Activated CD4-positive, alpha-beta T cell treated with anti-CD3 and anti-CD28 coated beads for 1 hour (primary cell): ENCODE measurements at regions not wholly inside any gene's neighbourhood (a gene's known extent, or its start where the extent isn't known, plus 50 kb on each side); places are given as distances from the start of the nearest gene placed in this dataset.
"Not testable (repeated sequence)": the region's sequence is repeated elsewhere in the genome, so short reads cannot be mapped to it uniquely, and the experiment has no call there.

Source experiments
- DNase-seq: peaks from one replicate; pipeline ENCODE4 v3.0.0-alpha.2; 2020

DNA sequence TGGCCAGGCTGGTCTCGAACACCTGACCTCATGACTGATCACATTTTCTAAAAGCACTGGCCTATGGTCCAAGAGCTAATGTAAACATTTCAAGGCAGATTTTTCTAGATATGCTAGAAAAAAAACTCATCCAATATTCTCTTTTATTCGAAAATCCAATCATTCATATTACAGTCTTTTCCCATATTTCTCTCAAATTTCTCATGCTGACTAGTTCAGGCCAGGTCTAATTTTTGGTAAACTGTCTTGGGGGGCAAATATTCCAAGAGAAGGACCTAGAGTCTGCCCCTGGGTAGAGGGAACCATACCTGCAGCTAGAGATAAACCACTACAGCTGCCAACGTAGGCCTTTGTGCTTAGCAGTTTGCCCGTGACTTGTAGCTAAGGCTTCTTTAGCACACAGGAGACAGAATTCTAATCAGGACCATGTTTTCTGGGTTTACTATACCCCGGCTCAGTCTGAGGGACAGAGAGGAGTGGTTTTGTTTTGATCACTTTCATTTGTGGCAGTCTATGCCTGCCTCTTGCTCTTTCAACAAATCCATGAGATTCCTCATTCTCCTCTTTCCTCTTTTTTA lies 71.8 kb upstream of the CITED2 start:
- no peak for DNase-seq

DNA sequence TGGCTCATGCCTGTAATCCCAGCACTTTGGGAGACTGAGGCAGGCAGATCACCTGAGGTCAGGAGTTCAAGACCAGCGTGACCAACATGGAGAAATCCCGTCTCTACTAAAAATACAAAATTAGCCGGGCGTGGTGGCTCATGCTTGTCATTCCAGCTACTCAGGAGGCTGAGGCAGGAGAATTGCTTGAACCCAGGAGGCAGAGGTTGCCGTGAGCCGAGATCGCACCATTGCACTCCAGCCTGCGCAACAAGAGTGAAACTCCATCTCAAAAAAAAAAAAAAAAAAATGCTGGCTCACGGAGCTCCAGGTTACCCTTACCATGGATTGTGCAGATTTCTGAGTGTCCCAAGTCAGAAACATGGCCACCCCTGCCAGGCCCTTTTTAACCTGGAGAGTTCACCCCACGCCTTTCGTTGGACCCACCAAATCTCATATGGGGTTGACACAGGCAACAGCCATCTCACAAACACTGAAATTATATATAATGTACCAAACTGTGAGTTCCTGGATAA lies 69.9 kb upstream of the CITED2 start:
- not testable (repeated sequence) for DNase-seq

DNA sequence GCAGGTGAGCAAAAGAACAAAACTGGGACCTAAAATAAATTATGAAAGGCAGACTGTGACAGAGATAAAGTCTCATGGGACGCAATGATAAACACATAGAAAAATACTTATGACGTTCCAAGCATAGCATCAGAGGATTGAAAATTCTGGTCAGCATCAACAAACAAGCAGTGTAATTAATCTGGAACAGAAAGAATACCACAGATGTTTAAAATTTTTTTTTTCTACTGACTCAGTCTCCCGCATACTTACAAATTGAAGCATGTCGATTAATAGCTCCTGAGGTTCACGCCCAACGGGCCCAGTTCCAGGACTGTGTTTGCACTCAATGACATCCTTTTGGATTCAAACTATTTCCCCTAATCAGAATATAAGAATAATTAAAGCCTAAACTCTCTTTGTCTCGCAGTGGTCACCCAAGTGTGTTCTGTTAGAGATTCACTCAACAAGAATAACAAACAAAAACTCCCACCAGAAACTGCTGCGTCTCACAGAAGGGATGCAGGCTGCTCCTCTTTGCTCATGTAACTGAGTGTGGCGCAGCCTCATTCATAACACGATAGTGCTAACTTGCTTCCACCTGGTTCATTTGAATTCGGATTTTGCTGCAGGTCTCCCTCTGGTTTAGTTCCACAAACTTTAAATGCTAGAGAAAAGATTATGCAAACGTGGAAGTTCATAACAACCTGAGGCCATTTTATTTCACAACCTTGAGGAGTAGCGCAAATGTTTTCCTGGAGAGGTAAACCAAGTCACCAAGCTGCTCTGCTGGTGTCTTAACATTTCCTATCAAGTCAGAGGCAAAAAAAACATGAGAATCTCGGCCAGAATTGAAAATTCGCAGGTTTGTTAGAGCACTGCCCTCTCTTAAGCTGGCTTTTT lies 69.0 kb upstream of the CITED2 start:
- no peak for DNase-seq

- no peak for DNase-seq
These were observed 67.8 kb upstream of the CITED2 start for GRCh38 chr6:139442188-139442671.

DNA sequence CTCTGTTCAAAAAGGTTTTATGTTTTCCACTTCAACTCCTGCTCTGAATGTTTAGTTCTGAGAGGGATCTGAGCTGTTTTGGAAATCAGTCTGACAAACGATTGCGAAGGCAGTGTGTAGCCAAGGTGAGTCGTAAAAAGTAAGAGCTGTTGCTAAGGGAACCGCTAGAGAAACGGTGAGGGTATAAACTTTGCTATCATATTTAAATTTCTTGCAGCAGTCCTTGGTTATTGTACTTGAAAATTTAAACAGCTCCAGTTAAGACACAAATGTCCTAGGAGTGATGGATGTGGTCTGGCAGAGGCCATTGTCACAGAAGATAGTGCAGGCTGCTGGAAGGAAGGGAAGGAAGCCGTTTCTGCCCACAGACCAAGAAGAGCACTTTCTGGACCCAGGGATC lies 64.9 kb upstream of the CITED2 start:
- DNase-seq: no peak

GRCh38 chr6:139438775-139439174 lies 64.3 kb upstream of the CITED2 start:
- DNase-seq: no peak

DNA sequence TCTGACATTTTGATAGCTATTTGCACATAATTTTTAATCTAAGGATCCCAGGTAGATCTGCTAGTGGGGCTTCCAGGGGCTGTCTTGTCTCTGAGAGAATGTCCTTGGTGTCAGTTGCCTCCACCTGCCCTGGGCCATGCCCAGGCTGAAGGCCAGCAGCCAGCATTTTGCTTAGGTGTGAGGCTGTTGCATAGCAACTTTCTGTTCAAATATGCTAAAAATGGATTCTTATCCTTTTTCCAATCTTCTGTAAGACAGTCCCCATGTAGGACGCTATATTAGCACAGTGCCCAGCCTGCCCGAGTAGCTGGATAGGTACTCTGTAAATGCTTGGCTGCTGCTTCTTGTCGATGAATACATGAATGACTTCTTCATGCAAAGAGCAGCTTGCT lies 62.5 kb upstream of the CITED2 start:
- DNase-seq: no peak

DNA sequence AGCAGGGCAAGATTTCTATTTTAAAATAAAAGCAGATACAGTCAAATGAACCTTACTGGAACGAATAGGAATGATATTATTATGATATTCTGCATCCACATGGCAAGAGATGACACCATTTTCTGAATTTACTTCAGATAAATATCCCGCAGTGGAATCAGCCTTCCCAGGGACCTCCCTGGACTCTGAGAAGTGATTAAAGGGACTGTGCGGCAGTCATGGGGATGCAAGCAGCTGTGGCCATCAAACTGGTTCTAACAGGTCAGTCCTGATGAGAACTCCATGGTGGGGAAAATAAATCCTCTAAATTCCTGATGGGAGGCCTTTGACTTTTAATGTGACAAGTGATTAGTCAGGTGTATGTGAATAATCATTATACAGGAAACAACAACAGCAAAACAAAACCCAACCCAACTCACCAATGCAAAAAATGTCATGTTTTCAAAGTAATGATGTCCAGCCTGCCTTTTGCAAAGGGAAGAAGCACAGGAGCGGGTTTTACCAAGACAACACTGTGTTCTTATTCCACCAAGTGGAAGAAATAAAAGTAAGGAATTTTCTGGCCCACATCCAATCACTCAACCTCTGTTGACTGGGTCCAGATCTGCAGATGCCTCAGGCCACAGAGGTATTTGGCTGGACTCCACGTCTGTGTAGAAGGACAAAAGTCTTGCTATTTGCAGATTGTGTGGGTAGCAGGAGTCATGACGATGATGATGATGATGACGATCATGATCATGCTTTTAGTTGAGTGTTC lies 61.9 kb upstream of the CITED2 start:
- DNase-seq: no peak

- DNase-seq: no peak
These were observed 59.4 kb upstream of the CITED2 start for GRCh38 chr6:139433631-139434419.

GRCh38 chr6:139431602-139431956 lies 57.1 kb upstream of the CITED2 start:
- no peak for DNase-seq

- no peak for DNase-seq
These were observed 56.6 kb upstream of the CITED2 start for GRCh38 chr6:139430899-139431601.

DNA sequence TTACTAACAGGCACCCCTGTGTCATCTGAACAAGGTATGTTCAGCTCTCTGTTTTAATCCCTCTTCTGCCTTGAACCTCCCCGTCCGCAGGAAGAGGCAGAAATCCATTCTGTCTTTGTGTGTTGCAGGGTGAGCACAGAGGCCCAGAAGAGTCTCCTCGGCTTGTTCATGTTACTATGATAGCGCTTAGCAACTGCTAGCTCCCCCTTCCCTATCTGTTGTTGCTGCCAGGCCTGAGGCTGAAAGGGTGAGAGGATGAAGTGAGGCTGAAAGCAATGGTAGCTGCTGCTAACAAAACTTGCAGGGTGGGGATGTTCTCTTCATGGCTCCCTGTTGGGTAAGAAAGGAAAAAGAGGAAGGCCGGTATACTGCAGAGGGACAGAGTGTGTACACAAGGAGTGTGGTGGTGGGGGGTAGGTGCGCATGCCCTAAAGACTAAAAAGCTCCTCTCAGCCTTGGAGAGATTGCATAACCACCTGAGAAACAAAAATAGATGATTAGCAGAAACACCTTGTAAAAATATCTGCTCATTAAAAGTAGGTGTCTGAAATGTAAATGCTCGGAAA lies 55.2 kb upstream of the CITED2 start:
- no peak for DNase-seq

- DNase-seq: no peak
These were observed 52.8 kb upstream of the CITED2 start for GRCh38 chr6:139427199-139427598.

- DNase-seq: no peak
These were observed 52.3 kb upstream of the CITED2 start for GRCh38 chr6:139426795-139427194.

DNA sequence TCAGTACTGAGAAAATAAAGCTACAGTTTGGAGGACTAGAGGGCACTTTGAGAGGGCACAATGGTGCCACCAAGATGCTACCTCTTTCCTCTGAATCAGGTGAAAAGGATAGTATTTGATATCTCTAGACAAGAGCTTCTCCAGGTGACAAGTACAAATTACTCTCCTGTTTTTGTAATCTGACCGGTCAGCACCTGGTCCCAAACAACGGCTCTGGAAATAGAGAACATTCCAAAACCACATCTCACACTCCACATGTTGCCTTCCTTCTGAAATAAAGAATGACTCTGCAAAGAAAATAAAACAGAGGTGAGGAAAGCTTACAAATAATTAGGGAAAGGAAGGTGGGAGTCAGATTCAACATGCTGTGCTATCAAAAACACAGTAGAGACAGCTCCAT lies 51.3 kb upstream of the CITED2 start:
- DNase-seq: no peak

- DNase-seq: no peak
These were observed 49.7 kb upstream of the CITED2 start for GRCh38 chr6:139423971-139424667.
